DOHH2 (cell line): ENCODE measurements at regions not wholly inside any gene's neighbourhood (a gene's known extent, or its start where the extent isn't known, plus 50 kb on each side); places are given as distances from the start of the nearest gene placed in this dataset.

Experiments used
- CTCF ChIP-seq: fragments of 200-600 bp; sonication (generic); IDR thresholded peaks from one replicate; pipeline ENCODE4 v1.5.1; 2014; ENCODE audit warnings: antibody characterized with exemption, mild to moderate bottlenecking, low read depth, low read length; ENCODE audit not compliant: poor library complexity, severe bottlenecking
- EZH2phosphoT487 ChIP-seq: fragments of 200-600 bp; sonication (generic); IDR thresholded peaks from 2 replicates; pipeline ENCODE4 v1.6.1; 2017; ENCODE audit warnings: borderline replicate concordance, mild to moderate bottlenecking, antibody characterized with exemption, low read length, moderate library complexity, mixed read lengths

GRCh38 chr19:30848636-30849425 lies 476.6 kb downstream of the ZNF536 start:
- TF ChIP-seq CTCF (no peak), EZH2phosphoT487 (no peak)
